ENCODE measurements at regions not wholly inside any gene's neighbourhood (a gene's known extent, or its start where the extent isn't known, plus 50 kb on each side); places are given as distances from the start of the nearest gene placed in this dataset.

- no peak overlapping the region for H3K4me3 Mint-ChIP-seq
- Histone ChIP-seq H3K9me3 (no peaks in the 10 kb centered on the region), H3K4me1 (ENCODE audit: control insufficient read depth in 1 of 2, extremely low read depth in 1 of 2, insufficient read depth in 2 of 2, low read length in 2 of 2) (no peaks in the 10 kb centered on the region), H3K27ac (ENCODE audit: low read length) (no peak overlapping the region), H3K4me3 (ENCODE audit: control insufficient read depth in 1 of 2, extremely low read depth in 1 of 2, low read length in 1 of 2) (no peak overlapping the region), H3K36me3 (ENCODE audit: control insufficient read depth in 2 of 2, extremely low read depth in 1 of 2, insufficient read depth in 1 of 2, low read length in 1 of 2) (no peaks in the 10 kb centered on the region), H3K27me3 (replicated peaks in 1 of 2; ENCODE audit: control insufficient read depth in 2 of 2, extremely low read depth in 1 of 2, insufficient read depth in 2 of 2, low read length in 1 of 2) (peaks cover 0 to 7% of the 10 kb centered on the region in 2 experiments)
- H3K4me1 Mint-ChIP-seq = no peaks in the 10 kb centered on the region
- no peak for DNase-seq
- no peak overlapping the region for H3K27ac Mint-ChIP-seq
- peaks cover 0 to 4% of the 10 kb centered on the region in 2 donors for H3K27me3 Mint-ChIP-seq
- 0% methylated on average over 1 of the region's 1 CpG for WGBS (ENCODE audit: insufficient coverage)
- peaks cover 0 to 10% (median 3%) of the 10 kb centered on the region in 3 donors for H3K9me3 Mint-ChIP-seq
- no peak for ATAC-seq (replicated peaks in 1 of 4)
- no peaks in the 10 kb centered on the region for H3K36me3 Mint-ChIP-seq
- ChIA-PET CTCF (no interaction called here), POLR2A (no interaction called here)
Measured at GRCh38 chr1:170376801-170377385, 155.1 kb upstream of the GORAB start.

- no peak for DNase-seq
- no CpG with 5 or more reads among the region's 1 CpG for WGBS (ENCODE audit: insufficient coverage)
- ChIA-PET CTCF (no interaction called here), POLR2A (no interaction called here)
- Mint-ChIP-seq H3K4me3 (no peak overlapping the region), H3K4me1 (no peaks in the 10 kb centered on the region), H3K36me3 (no peaks in the 10 kb centered on the region), H3K27me3 (peaks cover 0 to 4% of the 10 kb centered on the region in 2 donors), H3K9me3 (peaks cover 0 to 10% (median 7%) of the 10 kb centered on the region in 3 donors), H3K27ac (no peak overlapping the region)
- Histone ChIP-seq H3K9me3 (no peaks in the 10 kb centered on the region), H3K27me3 (replicated peaks in 1 of 2; ENCODE audit: control insufficient read depth in 2 of 2, extremely low read depth in 1 of 2, insufficient read depth in 2 of 2, low read length in 1 of 2) (peaks cover 0 to 7% of the 10 kb centered on the region in 2 experiments), H3K27ac (ENCODE audit: low read length) (no peak overlapping the region), H3K4me1 (ENCODE audit: control insufficient read depth in 1 of 2, extremely low read depth in 1 of 2, insufficient read depth in 2 of 2, low read length in 2 of 2) (no peaks in the 10 kb centered on the region), H3K4me3 (ENCODE audit: control insufficient read depth in 1 of 2, extremely low read depth in 1 of 2, low read length in 1 of 2) (no peak overlapping the region), H3K36me3 (ENCODE audit: control insufficient read depth in 2 of 2, extremely low read depth in 1 of 2, insufficient read depth in 1 of 2, low read length in 1 of 2) (no peaks in the 10 kb centered on the region)
- no peak for ATAC-seq (replicated peaks in 1 of 4)
Measured at GRCh38 chr1:170377440-170377839, 154.5 kb upstream of the GORAB start.

GRCh38 chr1:170377896-170378634 lies 153.9 kb upstream of the GORAB start:
- Mint-ChIP-seq H3K36me3 (no peaks in the 10 kb centered on the region), H3K9me3 (peaks cover 0 to 10% (median 7%) of the 10 kb centered on the region in 3 donors), H3K4me3 (no peak overlapping the region), H3K27ac (no peak overlapping the region), H3K4me1 (no peaks in the 10 kb centered on the region), H3K27me3 (peaks cover 0 to 4% of the 10 kb centered on the region in 2 donors)
- CTCF ChIA-PET = no interaction called here
- ATAC-seq (replicated peaks in 1 of 4) = no peak
- no peak for DNase-seq
- POLR2A ChIA-PET = no interaction called here
- Histone ChIP-seq H3K4me1 (ENCODE audit: control insufficient read depth in 1 of 2, extremely low read depth in 1 of 2, insufficient read depth in 2 of 2, low read length in 2 of 2) (no peaks in the 10 kb centered on the region), H3K4me3 (ENCODE audit: control insufficient read depth in 1 of 2, extremely low read depth in 1 of 2, low read length in 1 of 2) (no peak overlapping the region), H3K27ac (ENCODE audit: low read length) (no peak overlapping the region), H3K27me3 (replicated peaks in 1 of 2; ENCODE audit: control insufficient read depth in 2 of 2, extremely low read depth in 1 of 2, insufficient read depth in 2 of 2, low read length in 1 of 2) (peaks cover 0 to 7% of the 10 kb centered on the region in 2 experiments), H3K9me3 (no peaks in the 10 kb centered on the region), H3K36me3 (ENCODE audit: control insufficient read depth in 2 of 2, extremely low read depth in 1 of 2, insufficient read depth in 1 of 2, low read length in 1 of 2) (no peaks in the 10 kb centered on the region)
- no CpG with 5 or more reads among the region's 1 CpG for WGBS (ENCODE audit: insufficient coverage)

GRCh38 chr1:170385750-170386149 lies 146.2 kb upstream of the GORAB start:
- no peaks in the 10 kb centered on the region for H3K36me3 Mint-ChIP-seq
- no peak overlapping the region for H3K27ac Mint-ChIP-seq
- no peak for DNase-seq
- ChIA-PET POLR2A (no interaction called here), CTCF (no interaction called here)
- Histone ChIP-seq H3K36me3 (ENCODE audit: control insufficient read depth in 2 of 2, extremely low read depth in 1 of 2, insufficient read depth in 1 of 2, low read length in 1 of 2) (no peaks in the 10 kb centered on the region), H3K27ac (ENCODE audit: low read length) (no peak overlapping the region), H3K4me3 (ENCODE audit: control insufficient read depth in 1 of 2, extremely low read depth in 1 of 2, low read length in 1 of 2) (no peak overlapping the region), H3K4me1 (ENCODE audit: control insufficient read depth in 1 of 2, extremely low read depth in 1 of 2, insufficient read depth in 2 of 2, low read length in 2 of 2) (no peaks in the 10 kb centered on the region), H3K9me3 (no peaks in the 10 kb centered on the region), H3K27me3 (replicated peaks in 1 of 2; ENCODE audit: control insufficient read depth in 2 of 2, extremely low read depth in 1 of 2, insufficient read depth in 2 of 2, low read length in 1 of 2) (peaks cover 0 to 8% of the 10 kb centered on the region in 2 experiments)
- H3K4me3 Mint-ChIP-seq = no peak overlapping the region
- H3K27me3 Mint-ChIP-seq = peaks cover 0 to 7% of the 10 kb centered on the region in 2 donors
- ATAC-seq (replicated peaks in 1 of 4) = no peak
- WGBS (ENCODE audit: insufficient coverage) = 82% methylated on average over 2 of the region's 2 CpGs
- no peaks in the 10 kb centered on the region for H3K4me1 Mint-ChIP-seq
- peaks cover 0 to 5% (median 3%) of the 10 kb centered on the region in 3 donors for H3K9me3 Mint-ChIP-seq

- H3K27ac ChIP-seq (ENCODE audit: low read length) = no peak overlapping the region
- CTCF ChIA-PET = no interaction called here
- H3K4me1 ChIP-seq (ENCODE audit: control insufficient read depth in 1 of 2, extremely low read depth in 1 of 2, insufficient read depth in 2 of 2, low read length in 2 of 2) = no peaks in the 10 kb centered on the region
- no peaks in the 10 kb centered on the region for H3K36me3 Mint-ChIP-seq
- no peaks in the 10 kb centered on the region for H3K36me3 ChIP-seq (ENCODE audit: control insufficient read depth in 2 of 2, extremely low read depth in 1 of 2, insufficient read depth in 1 of 2, low read length in 1 of 2)
- DNase-seq (no peak), ATAC-seq (replicated peaks in 1 of 4) (no peak)
- 60% methylated on average over 1 of the region's 2 CpGs for WGBS (ENCODE audit: insufficient coverage)
- peaks cover 2 to 7% of the 10 kb centered on the region in 2 donors for H3K27me3 Mint-ChIP-seq
- H3K4me3 ChIP-seq (ENCODE audit: control insufficient read depth in 1 of 2, extremely low read depth in 1 of 2, low read length in 1 of 2) = no peak overlapping the region
- no peak overlapping the region for H3K27ac Mint-ChIP-seq
- H3K27me3 ChIP-seq (replicated peaks in 1 of 2; ENCODE audit: control insufficient read depth in 2 of 2, extremely low read depth in 1 of 2, insufficient read depth in 2 of 2, low read length in 1 of 2) = peaks cover 0 to 8% of the 10 kb centered on the region in 2 experiments
- no peaks in the 10 kb centered on the region for H3K4me1 Mint-ChIP-seq
- POLR2A ChIA-PET = no interaction called here
- peaks cover 0 to 5% (median 0%) of the 10 kb centered on the region in 3 donors for H3K9me3 Mint-ChIP-seq
- H3K4me3 Mint-ChIP-seq = no peak overlapping the region
- H3K9me3 ChIP-seq = no peaks in the 10 kb centered on the region
Measured at GRCh38 chr1:170388489-170388888, 143.5 kb upstream of the GORAB start.

- POLR2A ChIA-PET = no interaction called here
- Mint-ChIP-seq H3K36me3 (no peaks in the 10 kb centered on the region), H3K4me3 (no peak overlapping the region), H3K27ac (no peak overlapping the region), H3K27me3 (peaks cover 10 to 15% of the 10 kb centered on the region in 2 donors), H3K9me3 (peaks cover 4 to 10% (median 7%) of the 10 kb centered on the region in 3 donors), H3K4me1 (no peaks in the 10 kb centered on the region)
- H3K27ac ChIP-seq (ENCODE audit: low read length) = no peak overlapping the region
- H3K4me1 ChIP-seq (ENCODE audit: control insufficient read depth in 1 of 2, extremely low read depth in 1 of 2, insufficient read depth in 2 of 2, low read length in 2 of 2) = no peaks in the 10 kb centered on the region
- H3K4me3 ChIP-seq (ENCODE audit: control insufficient read depth in 1 of 2, extremely low read depth in 1 of 2, low read length in 1 of 2) = no peak overlapping the region
- no peak for DNase-seq
- ATAC-seq (replicated peaks in 1 of 4) = no peak
- no peaks in the 10 kb centered on the region for H3K27me3 ChIP-seq (replicated peaks in 1 of 2; ENCODE audit: control insufficient read depth in 2 of 2, extremely low read depth in 1 of 2, insufficient read depth in 2 of 2, low read length in 1 of 2)
- CTCF ChIA-PET = no interaction called here
- H3K36me3 ChIP-seq (ENCODE audit: control insufficient read depth in 2 of 2, extremely low read depth in 1 of 2, insufficient read depth in 1 of 2, low read length in 1 of 2) = no peaks in the 10 kb centered on the region
- WGBS (ENCODE audit: insufficient coverage) = no CpG with 5 or more reads among the region's 2 CpGs
- H3K9me3 ChIP-seq = no peaks in the 10 kb centered on the region
Measured at GRCh38 chr1:170395149-170395548, 136.8 kb upstream of the GORAB start.

Measured in T-cell (primary cell).